Fibroblast of mammary gland (primary cell): ENCODE measurements at regions not wholly inside any gene's neighbourhood (a gene's known extent, or its start where the extent isn't known, plus 50 kb on each side); places are given as distances from the start of the nearest gene placed in this dataset.
A peak's percentile ranks its signal among the peaks of the same experiment; 100 is the strongest.

Experiments
- DNase-seq: peaks from one replicate; pipeline ENCODE4 v3.0.0-alpha.2; 2010; ENCODE audit warnings: low read depth
- H3K4me3 ChIP-seq: 2 replicates; pipeline ENCODE4 v1.5.1; 2011; ENCODE audit warnings: low read depth, mild to moderate bottlenecking, low read length, moderate library complexity; ENCODE audit not compliant: control insufficient read depth
- CTCF ChIP-seq: conservative IDR thresholded peaks from 2 replicates; pipeline ENCODE4 v1.5.1; 2011; ENCODE audit warnings: low read depth, low read length, inconsistent platforms; ENCODE audit not compliant: control insufficient read depth, insufficient read depth

- H3K4me3 ChIP-seq, result no peak overlapping the region
- no peak for DNase-seq
- no peak for TF ChIP-seq CTCF
Observed at GRCh38 chr22:49705216-49705971, 122.3 kb downstream of the BRD1 start.

DNA sequence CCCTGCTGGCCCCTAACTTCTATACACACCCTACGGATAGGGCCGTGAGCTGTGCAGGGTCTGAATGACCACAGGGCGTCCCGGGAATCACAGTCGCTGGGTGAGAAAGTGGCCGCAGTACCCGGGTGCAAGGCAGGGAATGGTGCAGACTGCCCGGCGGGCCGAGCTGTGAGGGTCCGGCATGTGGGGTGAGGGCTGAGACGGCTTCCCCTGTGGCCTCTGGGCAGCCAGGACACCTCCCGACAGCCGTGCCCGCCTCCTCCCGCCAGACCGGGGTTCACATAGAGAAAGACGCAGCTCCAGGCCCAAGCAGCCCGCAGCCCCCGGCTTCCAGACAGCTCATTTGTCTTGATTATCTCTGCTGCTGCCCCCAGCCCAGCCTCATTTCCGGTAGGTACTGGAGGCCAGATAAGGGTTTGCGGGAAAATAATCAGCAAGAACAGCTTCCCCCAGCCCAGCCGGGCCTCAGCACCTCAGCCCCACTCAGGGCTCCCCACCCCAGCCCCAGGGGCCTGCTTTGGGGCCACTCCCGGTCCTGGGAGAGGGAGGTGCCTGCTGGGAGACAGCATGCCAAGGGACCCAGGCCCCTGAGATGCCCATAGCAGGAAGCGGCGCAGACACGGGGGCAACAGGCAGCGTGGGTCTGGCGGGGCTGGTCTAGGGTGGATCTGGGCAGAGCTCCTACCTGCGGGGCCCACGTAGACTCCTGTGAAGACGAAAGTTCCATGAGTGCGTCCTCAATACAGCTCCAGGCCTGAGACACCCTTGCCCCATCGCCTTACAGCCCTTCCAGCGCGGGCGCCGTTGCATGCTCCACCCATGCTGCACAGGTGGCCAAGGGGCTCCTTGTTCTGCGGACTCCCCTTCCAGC lies 123.1 kb downstream of the BRD1 start:
- no peak for TF ChIP-seq CTCF
- DNase-seq, result no peak
- H3K4me3 ChIP-seq, result no peak overlapping the region

GRCh38 chr22:49703990-49704344 lies 123.7 kb downstream of the BRD1 start:
- H3K4me3 ChIP-seq, result no peak overlapping the region
- TF ChIP-seq CTCF, result no peak

GRCh38 chr22:49703505-49703904 lies 124.2 kb downstream of the BRD1 start:
- no peak overlapping the region for H3K4me3 ChIP-seq
- DNase-seq, result no peak
- no peak for TF ChIP-seq CTCF

More at GRCh38 chr22:49703990-49704344, 123.7 kb downstream of the BRD1 start:
- DNase-seq, result no peak

DNA sequence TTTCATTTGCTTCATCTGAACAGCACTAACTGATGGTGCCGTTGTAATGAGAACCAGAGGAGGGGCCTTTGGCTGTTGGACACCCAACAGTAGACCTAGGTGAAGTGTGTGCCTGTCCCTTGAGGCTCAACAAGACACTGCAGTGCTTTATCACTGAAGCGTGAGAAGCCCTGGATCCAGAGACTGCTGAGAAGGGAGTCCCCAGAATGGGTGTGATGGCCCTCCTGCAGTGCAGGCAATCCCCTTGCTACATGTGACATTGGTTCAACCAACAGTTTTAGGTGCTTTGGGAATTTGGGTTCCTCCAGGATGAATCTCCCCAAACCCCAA lies 125.6 kb downstream of the BRD1 start:
- no peak for TF ChIP-seq CTCF
- no peak overlapping the region for H3K4me3 ChIP-seq
- no peak for DNase-seq

GRCh38 chr22:49701380-49702067 lies 126.1 kb downstream of the BRD1 start:
- peak; percentile 34 for TF ChIP-seq CTCF
- DNase-seq, result no peak

More at GRCh38 chr22:49701380-49702067, 126.1 kb downstream of the BRD1 start:
- H3K4me3 ChIP-seq, result no peak overlapping the region
